ENCODE measurements at regions not wholly inside any gene's neighbourhood (a gene's known extent, or its start where the extent isn't known, plus 50 kb on each side); places are given as distances from the start of the nearest gene placed in this dataset.

- no peak for DNase-seq (ENCODE audit: low spot score)
Measured at GRCh38 chr2:200212862-200213425, 93.5 kb upstream of the SPATS2L start.

DNA sequence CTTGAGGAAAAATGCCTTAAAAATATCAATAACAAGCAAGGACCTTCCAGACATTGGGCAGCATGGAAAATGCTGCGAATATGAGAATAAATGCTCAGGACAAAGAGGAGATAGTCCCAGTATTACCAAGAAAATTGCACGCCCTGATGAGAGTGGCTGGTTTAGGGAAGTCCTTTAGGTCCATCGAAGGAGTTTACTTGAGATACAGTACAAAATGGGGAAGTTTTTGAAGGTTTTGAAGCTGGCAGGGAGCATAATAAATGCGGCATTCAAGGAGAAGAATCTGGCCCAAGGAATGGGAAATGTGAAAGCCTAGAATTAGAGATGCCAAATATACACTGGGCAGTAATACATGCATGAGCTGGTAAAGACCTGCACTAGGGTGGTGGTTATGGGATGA is 90.2 kb upstream of the SPATS2L start:
- no peak for DNase-seq (ENCODE audit: low spot score)

GRCh38 chr2:200217320-200217719 is 89.2 kb upstream of the SPATS2L start:
- DNase-seq (ENCODE audit: low spot score): no peak

DNA sequence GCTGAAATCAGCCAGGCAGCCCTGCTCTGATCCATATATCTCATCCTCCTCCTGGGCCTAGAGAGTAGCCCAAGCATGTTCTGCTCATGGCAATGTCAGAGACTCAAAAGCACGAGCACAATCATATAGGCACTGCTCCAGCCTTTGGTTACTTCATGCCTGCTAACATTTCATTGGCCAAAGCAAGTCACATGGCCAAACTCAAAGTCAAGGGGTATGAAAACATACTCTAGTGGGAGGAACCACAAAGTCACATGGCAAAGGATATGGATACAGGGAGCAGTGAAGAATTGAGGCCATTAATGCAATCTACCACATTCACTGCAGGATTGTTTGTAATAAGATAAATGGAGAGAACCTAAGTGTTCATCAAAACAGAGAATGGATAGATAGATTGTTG is 87.8 kb upstream of the SPATS2L start:
- DNase-seq (ENCODE audit: low spot score): no peak

DNA sequence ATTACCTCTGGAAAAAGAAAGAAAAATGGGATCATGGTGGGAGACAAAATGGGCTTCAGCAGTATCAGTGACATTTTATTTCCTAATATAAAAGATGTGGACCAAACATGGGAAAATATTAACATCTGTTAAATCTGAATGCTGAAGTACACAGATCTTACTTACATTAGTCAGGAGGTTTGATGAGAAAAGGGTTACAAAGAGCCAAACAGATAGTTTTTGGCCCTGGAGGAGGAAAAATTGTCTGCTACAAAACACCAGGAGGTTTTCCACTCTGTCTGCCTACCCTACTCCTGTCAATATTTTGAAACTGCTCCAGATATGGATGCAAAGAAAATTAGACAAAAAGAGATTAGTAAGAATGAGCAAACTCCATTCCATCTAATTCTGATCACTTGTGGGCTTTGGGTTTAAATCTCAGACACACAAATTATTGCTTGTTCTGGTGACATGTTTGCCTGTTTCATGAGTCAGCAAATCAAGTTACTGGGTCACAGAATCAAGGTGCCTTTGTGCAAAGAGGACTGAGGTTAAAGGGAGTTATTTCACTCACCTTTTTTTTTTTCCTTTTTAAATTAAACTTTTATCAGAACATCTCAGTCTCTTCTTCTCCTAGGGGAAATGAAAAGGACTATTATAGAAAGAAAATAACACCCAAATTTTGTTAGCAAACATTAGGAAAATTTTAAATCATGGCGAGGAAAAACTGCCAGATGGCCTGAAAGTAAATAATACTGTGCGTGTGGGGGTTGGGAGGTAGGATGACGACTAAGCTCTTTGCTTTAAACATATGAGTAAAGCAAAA is 87.0 kb upstream of the SPATS2L start:
- no peak for DNase-seq (ENCODE audit: low spot score)

GRCh38 chr2:200220251-200220650 is 86.2 kb upstream of the SPATS2L start:
- no peak for DNase-seq (ENCODE audit: low spot score)

DNA sequence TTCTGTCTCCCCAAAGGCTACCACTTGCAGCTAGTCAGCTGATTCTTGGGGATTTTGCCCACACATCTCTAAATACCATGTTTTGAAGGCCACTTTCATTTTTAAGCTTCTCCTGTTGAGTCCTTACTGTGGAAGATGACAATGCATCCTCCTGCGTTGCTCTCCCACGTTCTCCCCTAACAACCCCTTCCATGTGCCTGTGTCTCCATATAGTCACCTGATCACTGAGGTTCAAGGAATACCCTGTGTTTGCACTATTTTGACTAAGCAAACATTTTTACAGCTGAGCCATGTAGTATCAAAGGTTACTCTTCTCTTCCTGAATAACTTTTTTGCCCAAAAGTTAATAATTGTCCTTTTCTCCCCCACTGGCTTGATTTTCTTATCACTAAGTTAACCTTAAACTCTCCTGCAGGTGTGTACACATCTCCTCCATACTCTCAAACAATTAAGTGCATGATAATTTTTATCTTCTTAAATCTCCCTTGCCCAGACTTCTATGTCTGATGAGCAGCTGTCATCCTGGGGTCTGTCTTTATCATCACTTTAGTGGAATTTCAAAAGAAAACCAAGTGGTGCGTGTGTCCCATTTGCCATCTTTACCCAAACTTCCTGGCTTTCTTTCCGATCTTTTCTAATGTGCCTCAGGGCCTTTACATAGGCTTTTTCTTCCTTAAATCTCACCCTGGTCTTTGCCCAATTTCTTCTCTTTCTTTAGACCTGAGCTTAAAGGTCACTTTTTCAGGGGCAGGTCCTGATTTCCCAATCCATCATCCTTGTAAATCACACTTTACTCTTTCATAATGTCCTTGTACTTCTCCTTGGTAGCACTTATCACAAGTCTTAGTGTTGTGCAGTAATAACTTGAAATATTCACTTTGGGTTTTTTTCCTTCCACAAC is 85.2 kb upstream of the SPATS2L start:
- no peak for DNase-seq (ENCODE audit: low spot score)

- no peak for DNase-seq (ENCODE audit: low spot score)
Measured at GRCh38 chr2:200222791-200223190, 83.7 kb upstream of the SPATS2L start.

- DNase-seq (ENCODE audit: low spot score): no peak
Measured at GRCh38 chr2:200223205-200223784, 83.2 kb upstream of the SPATS2L start.

GRCh38 chr2:200225951-200226350 is 80.5 kb upstream of the SPATS2L start:
- no peak for DNase-seq (ENCODE audit: low spot score)

- DNase-seq (ENCODE audit: low spot score): no peak
Measured at GRCh38 chr2:200226451-200227426, 79.8 kb upstream of the SPATS2L start.

DNA sequence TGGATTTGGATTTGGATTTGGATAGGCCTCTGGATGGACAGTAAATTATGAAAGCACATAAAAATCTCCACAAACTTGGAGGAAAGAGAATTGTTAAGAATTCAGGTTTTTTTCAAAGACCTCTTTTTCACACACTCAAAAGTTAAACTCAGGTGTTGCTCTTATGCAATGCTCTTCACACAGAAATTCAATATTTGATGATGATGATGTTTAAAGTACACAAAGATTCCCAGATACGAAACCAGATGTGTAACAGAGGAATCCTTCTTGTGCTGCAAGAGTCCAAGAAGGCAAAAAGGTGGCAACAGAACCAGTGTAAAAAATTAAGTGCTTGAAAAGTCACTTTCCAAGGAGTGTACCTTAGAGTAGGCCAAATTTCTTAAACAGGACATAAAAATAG is 75.8 kb upstream of the SPATS2L start:
- DNase-seq (ENCODE audit: low spot score): no peak

DNA sequence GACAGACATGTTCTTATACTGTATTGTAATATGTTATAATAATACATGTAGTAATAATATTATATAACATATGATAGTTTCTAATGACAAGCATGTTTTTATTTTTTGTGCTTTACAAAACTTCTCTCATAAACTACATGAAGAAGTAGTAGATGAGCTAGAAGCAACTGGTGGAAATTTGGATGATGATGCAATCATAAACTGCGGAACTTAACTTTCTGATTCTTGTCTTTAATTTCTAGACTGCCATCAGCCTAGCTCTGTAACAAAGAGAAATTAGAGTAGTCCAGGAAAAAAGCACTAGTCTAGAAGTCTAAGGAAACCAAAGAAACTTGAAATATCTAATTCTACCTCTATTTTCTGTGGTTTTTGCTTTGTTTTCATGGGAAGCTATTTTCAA is 71.0 kb upstream of the SPATS2L start:
- no peak for DNase-seq (ENCODE audit: low spot score)

GRCh38 chr2:200239216-200239615 is 67.3 kb upstream of the SPATS2L start:
- DNase-seq (ENCODE audit: low spot score): no peak

DNA sequence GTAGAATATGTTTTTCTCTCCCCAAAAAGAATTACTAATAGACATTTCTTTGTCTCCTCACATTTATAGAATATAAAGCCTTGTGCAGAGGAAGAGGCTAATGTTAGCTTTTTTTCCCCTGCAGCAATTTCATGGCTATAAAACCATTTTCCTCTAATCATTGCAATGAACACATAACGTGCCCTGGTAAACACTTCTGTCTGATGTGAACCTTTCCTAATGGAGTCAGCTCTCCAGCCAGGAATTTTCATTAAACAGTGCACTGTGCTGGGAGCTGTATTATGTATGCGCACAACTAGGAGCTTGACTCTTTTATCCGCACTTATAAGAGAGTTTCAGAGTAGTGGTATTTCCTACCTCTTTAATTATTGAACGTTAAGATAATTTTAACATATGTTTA is 63.9 kb upstream of the SPATS2L start:
- no peak for DNase-seq (ENCODE audit: low spot score)

DNA sequence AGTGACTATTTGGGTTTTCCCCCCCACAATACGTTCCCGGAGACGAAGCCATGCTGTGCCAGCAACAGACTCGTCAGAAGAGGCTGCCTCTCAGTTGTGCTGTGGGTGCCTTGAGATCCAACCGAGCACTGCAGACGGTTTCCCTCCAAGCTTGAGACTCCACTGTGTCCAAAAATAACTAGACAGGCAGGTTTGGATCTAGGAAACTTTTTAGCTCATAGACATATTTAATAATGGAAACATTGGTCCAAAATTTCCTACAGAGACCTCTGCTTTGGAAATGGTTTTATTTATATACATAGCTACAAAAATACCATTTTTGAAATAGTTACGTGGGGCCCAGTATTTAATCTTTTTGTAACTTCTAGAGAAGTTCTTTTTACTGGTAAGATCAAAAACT is 63.1 kb upstream of the SPATS2L start:
- DNase-seq (ENCODE audit: low spot score): no peak

DNA sequence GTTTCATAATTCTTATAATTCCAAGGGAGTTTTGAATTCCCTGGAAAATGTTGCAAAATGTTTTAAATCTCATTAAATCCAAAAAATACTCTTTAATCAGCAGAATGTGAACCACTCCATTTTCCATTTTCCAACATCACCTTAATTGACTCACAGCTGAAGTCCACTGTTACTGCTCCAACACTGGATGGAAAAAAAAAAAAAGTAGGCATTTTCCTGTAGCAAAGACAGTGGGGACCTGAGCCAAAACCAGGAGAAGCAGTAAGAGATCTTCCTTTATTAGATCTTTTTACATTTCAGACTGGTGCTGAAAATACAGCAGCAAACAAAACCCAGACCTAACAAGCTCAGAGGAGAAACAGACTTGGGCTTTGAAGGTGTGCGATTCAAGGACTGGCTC is 62.4 kb upstream of the SPATS2L start:
- no peak for DNase-seq (ENCODE audit: low spot score)

GRCh38 chr2:200247494-200247893 is 59.0 kb upstream of the SPATS2L start:
- no peak for DNase-seq (ENCODE audit: low spot score)

- no peak for DNase-seq (ENCODE audit: low spot score)
Measured at GRCh38 chr2:200252265-200253067, 54.0 kb upstream of the SPATS2L start.

DNA sequence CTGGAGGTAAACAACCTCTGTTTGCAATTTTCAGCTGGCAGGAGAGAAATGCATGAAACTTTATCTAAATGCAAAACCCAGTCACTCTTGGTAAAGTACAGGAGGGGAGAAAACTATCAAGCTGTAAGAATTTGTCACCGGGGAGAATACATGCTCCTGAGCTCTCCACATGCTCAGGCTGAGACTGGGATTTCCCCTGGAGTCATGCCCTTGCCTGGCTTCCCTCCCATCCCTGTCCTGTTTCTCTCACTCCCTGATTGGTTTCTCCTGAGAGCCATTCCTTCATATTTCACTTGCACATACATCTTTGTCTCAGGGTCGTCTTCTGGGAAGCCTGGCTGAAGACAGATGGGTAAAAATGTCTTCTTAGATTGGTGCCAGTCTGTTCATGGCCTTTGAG is 52.9 kb upstream of the SPATS2L start:
- DNase-seq (ENCODE audit: low spot score): no peak

GRCh38 chr2:200254773-200255172 is 51.7 kb upstream of the SPATS2L start:
- no peak for DNase-seq (ENCODE audit: low spot score)
